ENCODE measurements at regions not wholly inside any gene's neighbourhood (a gene's known extent, or its start where the extent isn't known, plus 50 kb on each side); places are given as distances from the start of the nearest gene placed in this dataset.

- Histone ChIP-seq H3K4me3 (replicated peaks in 1 of 3; ENCODE audit: insufficient read depth in 1 of 3, low read depth in 2 of 3, low read length in 3 of 3) (no peak overlapping the region), H3K4me1 (ENCODE audit: insufficient read depth, low read length) (no peaks in the 10 kb centered on the region), H3K9ac (ENCODE audit: insufficient read depth, low read depth, low read length) (no peak overlapping the region), H3K36me3 (replicated peaks in 1 of 2; ENCODE audit: control insufficient read depth in 1 of 2, insufficient read depth in 2 of 2, low read length in 2 of 2) (no peaks in the 10 kb centered on the region), H4K20me1 (ENCODE audit: insufficient read depth, low read length) (0 out of 2 replicates have a peak, but pooled peaks cover 3% of the 10 kb centered on the region), H2AFZ (ENCODE audit: low read length) (no peak overlapping the region), H3K9me3 (ENCODE audit: low read length) (no peaks in the 10 kb centered on the region), H3K4me2 (ENCODE audit: low read depth, low read length) (no peak overlapping the region), H3K79me2 (ENCODE audit: insufficient read depth, low read length) (no peaks in the 10 kb centered on the region), H3K27me3 (ENCODE audit: control insufficient read depth in 1 of 2, insufficient read depth in 2 of 2, low read length in 2 of 2) (peaks cover 1 to 56% of the 10 kb centered on the region in 2 experiments; a peak in 4 of 5 replicates), H3K27ac (ENCODE audit: extremely low read length, insufficient read depth, low read length) (no peak overlapping the region)
- TF ChIP-seq ZFP36 (IDR thresholded peaks at IDR 0.05; ENCODE audit: borderline replicate concordance, low read depth, low read length, partially characterized antibody) (no peak), CBX2 (IDR thresholded peaks at IDR 0.05; ENCODE audit: low read depth, low read length) (0 out of 2 replicates have a peak, but pooled peaks have one; percentile 34), CBX2 (CRISPR knock-in tag; IDR thresholded peaks at IDR 0.05; ENCODE audit: low read depth) (no peak), ZNF263 (CRISPR knock-in tag; IDR thresholded peaks at IDR 0.05) (no peak)
- FAIRE-seq (no peak), ATAC-seq (no peak), DNase-seq (ENCODE audit: low spot score) (no peak)
- intact Hi-C loops (cut with micrococcal nuclease; ENCODE audit: unreplicated experiment), result no loop called here
- ChIA-PET CTCF (ENCODE audit: low intra/inter-chr PET ratio, low total read pairs) (no interaction called here), POLR2A (no interaction called here)
- in situ Hi-C loops (cut with HindIII; ENCODE audit: extremely low pct_ligation_motif_present, low pct_unique_long_range_greater_than_20kb), result no loop called here
- BruUV-seq (replicated peaks), result no TSS peak
- WGBS (ENCODE audit: low lambda C conversion rate), result 30% methylated on average over 10 of the region's 14 CpGs
These were observed 159.3 kb upstream of the SALL3 start for GRCh38 chr18:78820161-78820834.

GRCh38 chr18:78821396-78821795, 158.2 kb upstream of the SALL3 start:
- no peak for DNase-seq (ENCODE audit: low spot score)
- FAIRE-seq, result no peak
- BruUV-seq (replicated peaks), result no TSS peak
- Histone ChIP-seq H3K4me2 (ENCODE audit: low read depth, low read length) (no peak overlapping the region), H3K9me3 (ENCODE audit: low read length) (no peaks in the 10 kb centered on the region), H3K36me3 (replicated peaks in 1 of 2; ENCODE audit: control insufficient read depth in 1 of 2, insufficient read depth in 2 of 2, low read length in 2 of 2) (no peaks in the 10 kb centered on the region), H3K27ac (ENCODE audit: extremely low read length, insufficient read depth, low read length) (no peak overlapping the region), H3K79me2 (ENCODE audit: insufficient read depth, low read length) (no peaks in the 10 kb centered on the region), H2AFZ (ENCODE audit: low read length) (no peak overlapping the region), H3K27me3 (ENCODE audit: control insufficient read depth in 1 of 2, insufficient read depth in 2 of 2, low read length in 2 of 2) (peaks cover 1 to 52% of the 10 kb centered on the region in 2 experiments; a peak in 4 of 5 replicates), H3K9ac (ENCODE audit: insufficient read depth, low read depth, low read length) (no peak overlapping the region), H3K4me3 (replicated peaks in 1 of 3; ENCODE audit: insufficient read depth in 1 of 3, low read depth in 2 of 3, low read length in 3 of 3) (no peak overlapping the region), H4K20me1 (ENCODE audit: insufficient read depth, low read length) (0 out of 2 replicates have a peak, but pooled peaks cover 3% of the 10 kb centered on the region), H3K4me1 (ENCODE audit: insufficient read depth, low read length) (no peaks in the 10 kb centered on the region)
- ChIA-PET POLR2A (no interaction called here), CTCF (ENCODE audit: low intra/inter-chr PET ratio, low total read pairs) (no interaction called here)
- 5% methylated on average over 4 of the region's 9 CpGs for WGBS (ENCODE audit: low lambda C conversion rate)
- no peak for ATAC-seq
- in situ Hi-C loops (cut with HindIII; ENCODE audit: extremely low pct_ligation_motif_present, low pct_unique_long_range_greater_than_20kb), result no loop called here
- TF ChIP-seq BRCA1 (CRISPR knock-in tag; IDR thresholded peaks at IDR 0.05) (no peak), ZNF224 (CRISPR knock-in tag; IDR thresholded peaks at IDR 0.05) (no peak), THYN1 (CRISPR knock-in tag; IDR thresholded peaks at IDR 0.05; ENCODE audit: borderline replicate concordance, low read depth) (no peak), TERF1 (CRISPR knock-in tag; IDR thresholded peaks at IDR 0.05) (no peak), PHF21A (CRISPR knock-in tag; IDR thresholded peaks at IDR 0.05) (no peak), ZNF12 (CRISPR knock-in tag; IDR thresholded peaks at IDR 0.05) (no peak)
- intact Hi-C loops (cut with micrococcal nuclease; ENCODE audit: unreplicated experiment), result no loop called here

Data from HepG2 (cell line).